GM21526 (cell line): ENCODE measurements at regions not wholly inside any gene's neighbourhood (a gene's known extent, or its start where the extent isn't known, plus 50 kb on each side); places are given as distances from the start of the nearest gene placed in this dataset.

Source experiments
- ATAC-seq: cut with Tn5 transposase; IDR thresholded peaks from one replicate; pipeline ENCODE4 v1.9.1; 2021; ENCODE audit warnings: moderate library complexity; ENCODE audit not compliant: unreplicated experiment, low FRiP score

DNA sequence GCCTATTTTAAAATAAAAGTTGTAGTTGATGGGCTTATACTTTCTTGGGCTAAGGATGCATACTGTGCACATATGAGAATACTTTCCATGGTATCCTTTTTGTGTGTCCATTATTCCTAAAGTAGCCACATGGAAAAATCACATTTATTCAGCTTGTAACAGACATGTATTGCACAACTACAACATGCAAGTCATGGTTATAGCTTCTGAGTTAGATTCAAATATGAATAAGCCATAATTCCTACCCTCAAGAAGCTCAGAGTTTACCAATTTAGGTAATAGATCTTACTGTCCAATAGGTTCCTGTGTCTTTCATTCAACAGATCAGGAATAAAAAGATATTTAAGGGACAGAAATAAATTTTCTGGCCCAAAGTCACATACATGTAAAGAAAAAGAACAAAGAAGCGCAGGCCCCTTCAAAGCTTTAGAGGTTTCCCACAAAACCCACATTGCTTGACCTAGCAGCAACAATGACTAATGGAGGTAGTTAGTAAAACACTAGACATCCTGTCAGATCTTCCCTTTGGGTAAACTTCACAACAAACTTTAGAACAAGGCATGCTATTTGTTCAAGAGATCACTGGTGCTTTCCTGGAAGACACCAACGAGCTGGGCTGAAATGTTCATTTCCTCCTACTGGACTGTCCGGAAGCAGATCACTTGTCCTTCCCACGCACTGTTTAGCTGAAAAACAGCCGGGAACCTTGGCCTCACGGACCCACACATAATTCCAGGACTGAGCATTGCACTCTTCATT, 78.4 kb upstream of the ITGA1 start:
- no peak for ATAC-seq

DNA sequence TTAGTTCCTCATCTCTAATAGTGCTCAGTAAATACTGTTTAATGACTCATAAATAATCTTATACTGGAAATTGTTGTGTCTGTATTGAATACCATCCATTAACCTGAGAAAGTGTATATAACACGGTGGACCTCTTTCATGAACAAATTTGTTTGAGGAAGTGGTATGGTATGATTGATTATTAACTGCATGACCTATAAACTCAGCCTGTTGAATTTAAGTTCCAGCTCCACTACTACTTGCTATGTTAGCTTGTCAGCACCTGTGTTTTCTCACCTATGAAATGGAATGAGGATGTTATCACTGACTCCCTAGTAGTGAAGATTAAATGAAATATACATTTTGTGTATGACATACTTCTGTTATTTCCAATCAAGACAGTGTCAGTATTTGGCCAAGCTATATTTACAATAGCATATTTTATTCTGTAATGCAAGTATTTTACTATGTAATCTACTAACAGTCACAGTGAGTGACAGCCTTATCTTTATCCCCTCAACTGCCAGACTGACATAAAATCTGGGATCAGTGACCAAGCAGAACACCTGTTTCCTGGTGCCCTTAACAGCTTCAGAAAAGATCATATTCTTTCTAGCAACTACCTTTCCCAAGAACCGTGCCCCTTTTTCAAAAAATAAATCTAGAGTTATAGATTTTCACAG, 77.3 kb upstream of the ITGA1 start:
- no peak for ATAC-seq

- no peak for ATAC-seq
These were observed 76.6 kb upstream of the ITGA1 start for GRCh38 chr5:52710972-52711596.

DNA sequence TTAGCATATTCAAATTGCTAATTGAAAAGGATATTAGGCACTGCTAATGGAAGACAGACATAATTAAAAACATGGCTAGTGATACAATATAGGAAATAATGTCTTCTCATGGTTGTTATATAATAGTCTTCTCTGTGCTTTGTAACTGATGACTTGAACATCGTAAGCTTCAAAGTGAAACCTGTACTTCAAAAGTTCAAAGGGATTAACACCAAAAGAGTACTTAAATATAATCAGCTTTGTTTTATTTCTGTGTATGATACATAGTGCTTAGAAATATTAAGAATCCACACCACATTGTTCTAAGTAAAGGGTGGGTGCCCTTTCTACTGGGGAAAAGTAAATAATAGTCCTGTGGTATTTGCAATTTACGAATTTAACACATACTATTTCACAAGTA, 75.4 kb upstream of the ITGA1 start:
- ATAC-seq, result no peak

GRCh38 chr5:52725065-52725746, 62.5 kb upstream of the ITGA1 start:
- no peak for ATAC-seq

GRCh38 chr5:52725808-52726207, 61.9 kb upstream of the ITGA1 start:
- ATAC-seq, result no peak

DNA sequence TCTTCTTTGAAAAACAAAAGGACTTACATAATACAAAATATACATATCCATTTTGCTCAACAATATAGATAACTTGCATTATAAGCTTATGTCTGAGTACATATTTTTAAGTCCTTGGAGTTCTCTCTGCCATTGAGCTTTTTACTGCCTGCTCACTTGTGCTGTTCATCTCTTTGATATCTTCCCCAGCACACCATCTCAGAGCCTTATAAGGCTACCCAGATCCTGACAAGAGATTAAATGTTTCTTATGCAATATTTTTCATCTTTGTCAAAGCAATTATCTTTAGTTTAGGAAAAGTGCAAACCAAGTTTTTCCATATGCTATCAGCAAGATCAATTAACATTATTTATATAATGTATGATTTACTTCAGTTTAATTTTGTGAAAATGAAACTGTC, 60.7 kb upstream of the ITGA1 start:
- ATAC-seq, result no peak

- no peak for ATAC-seq
These were observed 60.1 kb upstream of the ITGA1 start for GRCh38 chr5:52727576-52727975.

GRCh38 chr5:52728224-52728623, 59.5 kb upstream of the ITGA1 start:
- ATAC-seq, result no peak

DNA sequence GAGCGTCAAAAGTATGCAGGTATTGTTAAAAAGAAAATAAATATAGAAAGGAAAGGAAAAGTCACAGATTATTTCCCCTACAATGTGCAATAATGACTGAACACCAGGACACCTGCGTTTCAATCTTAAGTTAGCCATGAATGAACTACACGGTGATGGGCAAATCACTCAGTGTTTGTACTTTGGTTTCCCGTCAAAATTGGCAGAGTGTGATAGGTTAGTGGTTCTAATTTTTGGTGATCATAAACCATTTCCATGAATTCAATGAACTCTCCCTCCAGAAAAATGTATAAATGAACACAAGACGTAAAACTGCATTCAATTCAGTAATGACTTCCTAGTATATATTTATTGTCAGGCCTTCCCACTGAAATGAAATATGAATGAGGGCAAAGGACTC, 59.0 kb upstream of the ITGA1 start:
- no peak for ATAC-seq

DNA sequence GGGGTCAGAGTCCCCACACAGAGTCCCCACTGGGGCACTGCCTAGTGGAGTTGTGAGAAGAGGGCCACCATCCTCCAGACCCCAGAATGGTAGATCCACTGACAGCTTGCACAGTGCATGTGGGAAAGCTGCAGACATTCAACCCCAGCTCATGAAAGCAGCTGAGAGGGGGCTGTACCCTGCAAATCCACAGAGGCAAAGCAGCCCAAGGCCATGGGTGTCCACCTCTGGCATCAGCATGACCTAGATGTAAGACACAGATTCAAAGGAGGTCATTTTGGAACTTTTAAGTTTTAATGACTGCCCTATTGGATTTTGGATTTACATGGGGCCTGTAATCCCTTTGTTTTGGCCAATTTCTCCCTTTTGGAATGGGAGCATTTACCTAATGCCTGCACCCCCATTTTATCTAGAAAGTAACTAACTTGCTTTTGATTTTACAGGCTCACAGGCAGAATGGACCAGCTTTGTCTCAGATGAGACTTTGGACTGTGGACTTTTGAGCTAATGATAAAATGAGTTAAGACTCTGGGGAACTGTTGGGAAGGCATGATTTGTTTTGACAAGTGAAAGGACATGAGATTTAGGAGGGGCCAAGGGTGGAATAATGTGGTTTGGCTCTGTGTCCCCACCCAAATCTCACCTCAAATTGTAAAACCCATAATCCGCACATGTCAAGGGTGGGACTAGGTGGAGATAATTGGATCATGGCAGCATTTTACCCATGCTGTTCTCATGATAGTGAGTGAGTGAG, 56.3 kb upstream of the ITGA1 start:
- no peak for ATAC-seq

DNA sequence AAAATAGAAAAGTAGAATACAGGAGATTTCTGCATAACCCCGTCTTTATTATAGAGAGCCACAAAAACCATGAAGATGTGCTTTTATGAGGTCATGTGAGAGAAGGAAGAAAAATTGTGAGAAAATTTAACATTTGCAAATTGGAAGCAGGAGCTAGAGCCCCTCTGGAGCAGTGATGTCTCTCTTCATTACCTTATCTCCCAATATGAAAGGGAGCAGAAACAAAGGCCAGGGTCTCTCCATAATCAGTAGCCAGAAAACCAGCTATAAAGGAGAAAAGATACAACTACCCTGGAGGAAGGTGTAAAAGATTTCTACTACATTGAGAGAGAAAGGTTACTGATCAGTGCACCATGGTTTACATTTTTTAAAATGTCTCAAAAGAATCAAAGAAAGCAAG, 53.2 kb upstream of the ITGA1 start:
- no peak for ATAC-seq

GRCh38 chr5:52735139-52735538, 52.6 kb upstream of the ITGA1 start:
- no peak for ATAC-seq
